ENCODE measurements at regions not wholly inside any gene's neighbourhood (a gene's known extent, or its start where the extent isn't known, plus 50 kb on each side); places are given as distances from the start of the nearest gene placed in this dataset.
"Not testable (repeated sequence)": the region's sequence is repeated elsewhere in the genome, so short reads cannot be mapped to it uniquely, and the experiment has no call there.

GRCh38 chr16:60682219-60682618 is 1354.0 kb downstream of the CDH8 start:
- Histone ChIP-seq H3K36me3 (ENCODE audit: control insufficient read depth in 3 of 3, insufficient read depth in 2 of 3, low read depth in 1 of 3, low read length in 3 of 3) (no peaks in the 10 kb centered on the region), H3K4me1 (ENCODE audit: control insufficient read depth in 3 of 3, insufficient read depth in 2 of 3, low read depth in 1 of 3, low read length in 2 of 3) (no peaks in the 10 kb centered on the region), H3K27ac (ENCODE audit: low read depth in 1 of 3, low read length in 2 of 3) (no peak overlapping the region), H3K27me3 (ENCODE audit: control insufficient read depth in 3 of 3, insufficient read depth in 3 of 3, low read length in 3 of 3) (no peaks in the 10 kb centered on the region), H3K4me3 (ENCODE audit: low read depth in 1 of 3, low read length in 3 of 3) (no peak overlapping the region), H3K9me3 (ENCODE audit: control insufficient read depth in 2 of 2, insufficient read depth in 1 of 2, low read depth in 1 of 2, low read length in 1 of 2) (no peaks in the 10 kb centered on the region)
- FAIRE-seq, result no peak
- WGBS, 3 donors, result 61 to 78% (median 77%) methylated on average over 1 of the region's 1 CpG
- no peak for DNase-seq

GRCh38 chr16:60681043-60681442 is 1355.2 kb downstream of the CDH8 start:
- H3K4me1 ChIP-seq (ENCODE audit: control insufficient read depth in 3 of 3, insufficient read depth in 2 of 3, low read depth in 1 of 3, low read length in 2 of 3), result no peaks in the 10 kb centered on the region
- FAIRE-seq (no peak), DNase-seq (no peak)
- H3K9me3 ChIP-seq (ENCODE audit: control insufficient read depth in 2 of 2, insufficient read depth in 1 of 2, low read depth in 1 of 2, low read length in 1 of 2), result no peaks in the 10 kb centered on the region
- no peaks in the 10 kb centered on the region for H3K27me3 ChIP-seq (ENCODE audit: control insufficient read depth in 3 of 3, insufficient read depth in 3 of 3, low read length in 3 of 3)
- 44 to 62% (median 61%) methylated on average over 1 of the region's 1 CpG for WGBS, 3 donors
- H3K36me3 ChIP-seq (ENCODE audit: control insufficient read depth in 3 of 3, insufficient read depth in 2 of 3, low read depth in 1 of 3, low read length in 3 of 3), result no peaks in the 10 kb centered on the region
- no peak overlapping the region for H3K27ac ChIP-seq (ENCODE audit: low read depth in 1 of 3, low read length in 2 of 3)
- no peak overlapping the region for H3K4me3 ChIP-seq (ENCODE audit: low read depth in 1 of 3, low read length in 3 of 3)

GRCh38 chr16:60675022-60675421 is 1361.2 kb downstream of the CDH8 start:
- Histone ChIP-seq H3K27ac (ENCODE audit: low read depth in 1 of 3, low read length in 2 of 3) (no peak overlapping the region), H3K9me3 (ENCODE audit: control insufficient read depth in 2 of 2, insufficient read depth in 1 of 2, low read depth in 1 of 2, low read length in 1 of 2) (peaks cover 0 to 2% of the 10 kb centered on the region in 2 donors), H3K4me1 (ENCODE audit: control insufficient read depth in 3 of 3, insufficient read depth in 2 of 3, low read depth in 1 of 3, low read length in 2 of 3) (no peaks in the 10 kb centered on the region), H3K36me3 (ENCODE audit: control insufficient read depth in 3 of 3, insufficient read depth in 2 of 3, low read depth in 1 of 3, low read length in 3 of 3) (no peaks in the 10 kb centered on the region), H3K4me3 (ENCODE audit: low read depth in 1 of 3, low read length in 3 of 3) (no peak overlapping the region), H3K27me3 (ENCODE audit: control insufficient read depth in 3 of 3, insufficient read depth in 3 of 3, low read length in 3 of 3) (no peaks in the 10 kb centered on the region)
- DNase-seq, result no peak
- FAIRE-seq, result no peak

- no peaks in the 10 kb centered on the region for H3K36me3 ChIP-seq (ENCODE audit: control insufficient read depth in 3 of 3, insufficient read depth in 2 of 3, low read depth in 1 of 3, low read length in 3 of 3)
- WGBS, 3 donors, result 13 to 27% (median 23%) methylated on average over 1 of the region's 1 CpG
- no peak overlapping the region for H3K4me3 ChIP-seq (ENCODE audit: low read depth in 1 of 3, low read length in 3 of 3)
- H3K9me3 ChIP-seq (ENCODE audit: control insufficient read depth in 2 of 2, insufficient read depth in 1 of 2, low read depth in 1 of 2, low read length in 1 of 2), result peaks cover 0 to 2% of the 10 kb centered on the region in 2 donors
- no peak for FAIRE-seq
- no peak for DNase-seq
- no peak overlapping the region for H3K27ac ChIP-seq (ENCODE audit: low read depth in 1 of 3, low read length in 2 of 3)
- no peaks in the 10 kb centered on the region for H3K4me1 ChIP-seq (ENCODE audit: control insufficient read depth in 3 of 3, insufficient read depth in 2 of 3, low read depth in 1 of 3, low read length in 2 of 3)
- no peaks in the 10 kb centered on the region for H3K27me3 ChIP-seq (ENCODE audit: control insufficient read depth in 3 of 3, insufficient read depth in 3 of 3, low read length in 3 of 3)
These were observed 1362.0 kb downstream of the CDH8 start for GRCh38 chr16:60674241-60674640.

DNA sequence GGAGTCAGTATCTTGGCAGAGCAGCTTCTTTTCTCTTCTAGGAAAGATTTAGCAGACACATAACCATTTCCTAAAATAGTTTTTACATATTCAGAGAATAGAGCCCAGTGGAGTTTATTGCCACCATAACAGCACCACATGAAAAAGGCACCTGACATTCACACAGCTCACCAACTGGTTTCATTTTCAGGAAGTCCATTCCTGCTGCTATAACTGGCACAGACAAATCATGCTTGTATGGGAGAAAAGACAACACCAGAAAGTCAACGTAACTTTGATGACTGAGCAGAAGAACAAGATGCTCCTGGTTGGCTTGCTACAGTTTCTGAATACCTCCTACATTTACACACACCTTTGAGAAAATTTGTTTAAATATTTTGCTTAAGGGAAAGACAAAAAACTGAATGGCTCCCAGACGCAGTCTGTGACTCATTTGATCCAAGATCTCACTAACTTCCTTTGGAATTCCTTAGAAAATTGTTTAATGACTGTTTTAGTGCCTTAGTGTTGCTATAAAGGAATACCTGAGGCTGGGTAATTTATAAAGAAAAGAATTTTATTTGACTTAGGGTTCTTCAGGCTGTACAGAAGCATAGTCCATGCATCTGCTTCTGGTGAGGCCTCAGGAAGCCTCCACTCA is 1380.6 kb downstream of the CDH8 start:
- H3K27me3 ChIP-seq (ENCODE audit: control insufficient read depth in 3 of 3, insufficient read depth in 3 of 3, low read length in 3 of 3), result no peaks in the 10 kb centered on the region
- 30 to 56% (median 43%) methylated on average over 2 of the region's 2 CpGs for WGBS, 3 donors
- FAIRE-seq, result no peak
- H3K4me3 ChIP-seq (ENCODE audit: low read depth in 1 of 3, low read length in 3 of 3), result no peak overlapping the region
- H3K4me1 ChIP-seq (ENCODE audit: control insufficient read depth in 3 of 3, insufficient read depth in 2 of 3, low read depth in 1 of 3, low read length in 2 of 3), result no peaks in the 10 kb centered on the region
- H3K9me3 ChIP-seq (ENCODE audit: control insufficient read depth in 2 of 2, insufficient read depth in 1 of 2, low read depth in 1 of 2, low read length in 1 of 2), result peaks cover 0 to 2% of the 10 kb centered on the region in 2 donors
- DNase-seq, result no peak
- no peak overlapping the region for H3K27ac ChIP-seq (ENCODE audit: low read depth in 1 of 3, low read length in 2 of 3)
- no peaks in the 10 kb centered on the region for H3K36me3 ChIP-seq (ENCODE audit: control insufficient read depth in 3 of 3, insufficient read depth in 2 of 3, low read depth in 1 of 3, low read length in 3 of 3)

GRCh38 chr16:60651346-60651745 is 1384.9 kb downstream of the CDH8 start:
- H3K9me3 ChIP-seq (ENCODE audit: control insufficient read depth in 2 of 2, insufficient read depth in 1 of 2, low read depth in 1 of 2, low read length in 1 of 2), result peaks cover 0 to 2% of the 10 kb centered on the region in 2 donors
- H3K4me3 ChIP-seq (ENCODE audit: low read depth in 1 of 3, low read length in 3 of 3), result no peak overlapping the region
- H3K27me3 ChIP-seq (ENCODE audit: control insufficient read depth in 3 of 3, insufficient read depth in 3 of 3, low read length in 3 of 3), result no peaks in the 10 kb centered on the region
- DNase-seq (no peak), FAIRE-seq (no peak)
- H3K4me1 ChIP-seq (ENCODE audit: control insufficient read depth in 3 of 3, insufficient read depth in 2 of 3, low read depth in 1 of 3, low read length in 2 of 3), result no peaks in the 10 kb centered on the region
- H3K27ac ChIP-seq (ENCODE audit: low read depth in 1 of 3, low read length in 2 of 3), result no peak overlapping the region
- 92 to 97% (median 94%) methylated on average over 3 of the region's 3 CpGs for WGBS, 3 donors
- H3K36me3 ChIP-seq (ENCODE audit: control insufficient read depth in 3 of 3, insufficient read depth in 2 of 3, low read depth in 1 of 3, low read length in 3 of 3), result no peaks in the 10 kb centered on the region

DNA sequence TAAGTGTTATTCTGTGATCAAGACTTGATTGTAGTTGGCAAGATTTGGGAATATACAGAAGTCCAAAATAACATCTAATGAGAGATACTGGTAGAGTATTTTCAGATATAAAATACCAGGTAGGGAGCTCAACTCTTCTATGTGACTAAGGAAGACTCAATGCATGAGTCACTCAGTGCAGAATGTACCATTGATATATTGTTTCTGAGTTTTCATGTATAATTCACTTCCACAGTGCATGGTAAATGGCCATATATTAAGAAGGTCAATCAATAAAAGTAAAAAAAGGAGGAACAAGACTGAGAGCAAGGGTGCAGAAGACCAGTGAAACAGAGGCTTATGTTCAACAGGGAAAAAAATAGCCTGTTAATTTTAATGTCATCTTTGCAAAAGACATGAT is 1387.9 kb downstream of the CDH8 start:
- Histone ChIP-seq H3K4me1 (ENCODE audit: control insufficient read depth in 3 of 3, insufficient read depth in 2 of 3, low read depth in 1 of 3, low read length in 2 of 3) (no peaks in the 10 kb centered on the region), H3K36me3 (ENCODE audit: control insufficient read depth in 3 of 3, insufficient read depth in 2 of 3, low read depth in 1 of 3, low read length in 3 of 3) (no peaks in the 10 kb centered on the region), H3K4me3 (ENCODE audit: low read depth in 1 of 3, low read length in 3 of 3) (no peak overlapping the region), H3K9me3 (ENCODE audit: control insufficient read depth in 2 of 2, insufficient read depth in 1 of 2, low read depth in 1 of 2, low read length in 1 of 2) (no peaks in the 10 kb centered on the region), H3K27me3 (ENCODE audit: control insufficient read depth in 3 of 3, insufficient read depth in 3 of 3, low read length in 3 of 3) (no peaks in the 10 kb centered on the region), H3K27ac (ENCODE audit: low read depth in 1 of 3, low read length in 2 of 3) (no peak overlapping the region)
- DNase-seq, result no peak
- FAIRE-seq, result no peak

DNA sequence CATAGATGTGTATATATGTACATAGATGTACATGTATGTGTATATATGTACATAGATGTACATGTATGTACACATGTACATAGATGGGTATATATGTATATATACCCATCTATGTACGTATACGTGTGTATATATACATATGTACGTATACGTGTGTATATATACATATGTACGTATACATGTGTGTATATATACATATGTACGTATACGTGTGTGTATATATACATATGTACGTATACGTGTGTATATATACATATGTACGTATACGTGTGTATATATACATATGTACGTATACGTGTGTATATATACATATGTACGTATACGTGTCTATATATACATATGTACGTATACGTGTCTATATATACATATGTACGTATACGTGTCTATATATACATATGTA is 1388.8 kb downstream of the CDH8 start:
- not testable (repeated sequence) for FAIRE-seq

GRCh38 chr16:60646631-60647030 is 1389.6 kb downstream of the CDH8 start:
- no peak overlapping the region for H3K27ac ChIP-seq (ENCODE audit: low read depth in 1 of 3, low read length in 2 of 3)
- H3K4me1 ChIP-seq (ENCODE audit: control insufficient read depth in 3 of 3, insufficient read depth in 2 of 3, low read depth in 1 of 3, low read length in 2 of 3), result no peaks in the 10 kb centered on the region
- DNase-seq (no peak), FAIRE-seq (no peak)
- no peaks in the 10 kb centered on the region for H3K36me3 ChIP-seq (ENCODE audit: control insufficient read depth in 3 of 3, insufficient read depth in 2 of 3, low read depth in 1 of 3, low read length in 3 of 3)
- H3K27me3 ChIP-seq (ENCODE audit: control insufficient read depth in 3 of 3, insufficient read depth in 3 of 3, low read length in 3 of 3), result no peaks in the 10 kb centered on the region
- H3K4me3 ChIP-seq (ENCODE audit: low read depth in 1 of 3, low read length in 3 of 3), result no peak overlapping the region
- peaks cover 0 to under 1% of the 10 kb centered on the region in 2 donors for H3K9me3 ChIP-seq (ENCODE audit: control insufficient read depth in 2 of 2, insufficient read depth in 1 of 2, low read depth in 1 of 2, low read length in 1 of 2)
- WGBS, 3 donors, result 82 to 89% (median 86%) methylated on average over 4 of the region's 4 CpGs

More for the DNA sequence above, 1388.8 kb downstream of the CDH8 start:
- not testable (repeated sequence) for H3K4me1 ChIP-seq (ENCODE audit: control insufficient read depth in 3 of 3, insufficient read depth in 2 of 3, low read depth in 1 of 3, low read length in 2 of 3); H3K36me3 ChIP-seq (ENCODE audit: control insufficient read depth in 3 of 3, insufficient read depth in 2 of 3, low read depth in 1 of 3, low read length in 3 of 3); H3K27me3 ChIP-seq (ENCODE audit: control insufficient read depth in 3 of 3, insufficient read depth in 3 of 3, low read length in 3 of 3); H3K9me3 ChIP-seq (ENCODE audit: control insufficient read depth in 2 of 2, insufficient read depth in 1 of 2, low read depth in 1 of 2, low read length in 1 of 2); DNase-seq; H3K27ac ChIP-seq (ENCODE audit: low read depth in 1 of 3, low read length in 2 of 3); H3K4me3 ChIP-seq (ENCODE audit: low read depth in 1 of 3, low read length in 3 of 3)
- WGBS, 3 donors, result 80 to 88% (median 80%) methylated on average over 19 of the region's 19 CpGs

All from small intestine (tissue), 7 donors.